H9 (cell line): ENCODE measurements at regions not wholly inside any gene's neighbourhood (a gene's known extent, or its start where the extent isn't known, plus 50 kb on each side); places are given as distances from the start of the nearest gene placed in this dataset.

ENCODE experiments used
- DNase-seq: peaks from one replicate; pipeline ENCODE4 v3.0.0-alpha.2; 2017
- H2AFZ ChIP-seq: one replicate; pipeline ENCODE4 v1.6.1; 2013; ENCODE audit warnings: mild to moderate bottlenecking, low read length, control low read depth, moderate library complexity
- H2AK5ac ChIP-seq: 2 replicates; pipeline ENCODE4 v1.6.1; 2013; ENCODE audit warnings: low read length, control low read depth, mixed read lengths; ENCODE audit not compliant: insufficient read length
- H2BK120ac ChIP-seq: one replicate; pipeline ENCODE4 v1.6.1; 2013; ENCODE audit warnings: low read depth, mild to moderate bottlenecking, low read length, control low read depth, inconsistent platforms; ENCODE audit not compliant: poor library complexity, severe bottlenecking
- H2BK12ac ChIP-seq: 2 replicates; pipeline ENCODE4 v1.6.1; 2013; ENCODE audit warnings: low read length, control low read depth, mixed read lengths, low read depth; ENCODE audit not compliant: insufficient read length
- H2BK15ac ChIP-seq: 2 replicates; pipeline ENCODE4 v1.6.1; 2013; ENCODE audit warnings: low read depth, low read length, control low read depth
- H2BK20ac ChIP-seq: one replicate; pipeline ENCODE4 v1.6.1; 2013; ENCODE audit warnings: low read depth, mild to moderate bottlenecking, low read length, control low read depth, inconsistent platforms; ENCODE audit not compliant: poor library complexity, severe bottlenecking
- H2BK5ac ChIP-seq: 2 replicates; pipeline ENCODE4 v1.6.1; 2013; ENCODE audit warnings: low read length, control low read depth, mixed read lengths; ENCODE audit not compliant: insufficient read length
- H3K14ac ChIP-seq: 2 replicates; pipeline ENCODE4 v1.6.1; 2013; ENCODE audit warnings: low read length, control low read depth; ENCODE audit not compliant: insufficient read depth
- H3K18ac ChIP-seq: 2 replicates; pipeline ENCODE4 v1.6.1; 2013; ENCODE audit warnings: low read depth, mild to moderate bottlenecking, mixed read lengths, low read length, control low read depth; ENCODE audit not compliant: insufficient read length
- H3K23ac ChIP-seq: 2 replicates; pipeline ENCODE4 v1.6.1; 2013; ENCODE audit warnings: low read length, control low read depth, mixed read lengths, low read depth; ENCODE audit not compliant: insufficient read length
- H3K23me2 ChIP-seq: 2 replicates; pipeline ENCODE4 v1.6.1; 2013; ENCODE audit warnings: low read depth, mild to moderate bottlenecking, mixed read lengths, low read length, control low read depth; ENCODE audit not compliant: insufficient read length, poor library complexity, severe bottlenecking
- H3K27ac ChIP-seq: 2 replicates; pipeline ENCODE4 v1.5.1; 2013; ENCODE audit warnings: low read length, control low read depth, mixed read lengths, low read depth; ENCODE audit not compliant: insufficient read length
- H3K27me3 ChIP-seq: 2 replicates; pipeline ENCODE4 v1.6.1; 2013; ENCODE audit warnings: low read length, control low read depth, inconsistent platforms; ENCODE audit not compliant: insufficient read depth
- H3K4ac ChIP-seq: 2 replicates; pipeline ENCODE4 v1.6.1; 2013; ENCODE audit warnings: low read depth, mild to moderate bottlenecking, control low read depth, inconsistent platforms, low read length, moderate library complexity
- H3K4me1 ChIP-seq: 2 replicates; pipeline ENCODE4 v1.6.1; 2013; ENCODE audit warnings: low read length, control low read depth, inconsistent platforms; ENCODE audit not compliant: insufficient read depth
- H3K4me2 ChIP-seq: 2 replicates; pipeline ENCODE4 v1.6.1; 2013; ENCODE audit warnings: low read length, control low read depth, mixed read lengths; ENCODE audit not compliant: insufficient read length, insufficient read depth
- H3K56ac ChIP-seq: 2 replicates; pipeline ENCODE4 v1.6.1; 2013; ENCODE audit warnings: low read depth, mild to moderate bottlenecking, mixed read lengths, low read length, control low read depth; ENCODE audit not compliant: insufficient read length
- H3K79me1 ChIP-seq: 2 replicates; pipeline ENCODE4 v1.6.1; 2013; ENCODE audit warnings: low read depth, mild to moderate bottlenecking, moderate library complexity, low read length, control low read depth, inconsistent platforms; ENCODE audit not compliant: insufficient read depth, poor library complexity, severe bottlenecking
- H3K79me2 ChIP-seq: 2 replicates; pipeline ENCODE4 v1.6.1; 2013; ENCODE audit warnings: low read length, control low read depth, inconsistent platforms; ENCODE audit not compliant: insufficient read depth
- H3K9ac ChIP-seq: 2 replicates; pipeline ENCODE4 v1.6.1; 2013; ENCODE audit warnings: low read length, control low read depth, mixed read lengths; ENCODE audit not compliant: insufficient read length; ENCODE audit errors: extremely low read depth
- H3K9me3 ChIP-seq: one replicate; pipeline ENCODE4 v1.6.1; 2013; ENCODE audit warnings: low read depth, low read length, inconsistent platforms; ENCODE audit not compliant: control insufficient read depth
- H3T11ph ChIP-seq: one replicate; pipeline ENCODE4 v1.6.1; 2013; ENCODE audit warnings: mild to moderate bottlenecking, low read length, control low read depth, inconsistent platforms
- H4K20me1 ChIP-seq: one replicate; pipeline ENCODE4 v1.6.1; 2013; ENCODE audit not compliant: control insufficient read depth, insufficient read length, insufficient read depth
- H4K5ac ChIP-seq: 2 replicates; pipeline ENCODE4 v1.6.1; 2013; ENCODE audit warnings: low read depth, mild to moderate bottlenecking, mixed read lengths, low read length, control low read depth; ENCODE audit not compliant: insufficient read length
- H4K8ac ChIP-seq: replicated peaks from 2 replicates; pipeline ENCODE4 v1.6.1; 2013; ENCODE audit warnings: low read length, control low read depth, mixed read lengths, low read depth; ENCODE audit not compliant: insufficient read length
- H4K91ac ChIP-seq: 2 replicates; pipeline ENCODE4 v1.6.1; 2013; ENCODE audit warnings: low read depth, mild to moderate bottlenecking, moderate library complexity, mixed read lengths, low read length, control low read depth; ENCODE audit not compliant: insufficient read length
- H3K27ac Mint-ChIP-seq, 3 experiments: 2 replicates in 2 of 3; 3 replicates in 1 of 3; pipeline ENCODE4 v1.8.0; 2020 to 2021; ENCODE audit warnings: mixed read lengths in 3 of 3, mild to moderate bottlenecking in 1 of 3, moderate library complexity in 1 of 3
- H3K27me3 Mint-ChIP-seq: 2 replicates; pipeline ENCODE4 v1.8.0; 2021; ENCODE audit warnings: low read depth, mild to moderate bottlenecking, moderate library complexity, mixed read lengths
- H3K36me3 Mint-ChIP-seq, 3 experiments: 2 replicates in 2 of 3; 3 replicates in 1 of 3; pipeline ENCODE4 v1.8.0; 2020 to 2021; ENCODE audit warnings: low read depth in 3 of 3, mixed read lengths in 3 of 3; ENCODE audit not compliant: insufficient read depth in 1 of 3
- H3K4me1 Mint-ChIP-seq, 2 experiments: 2 replicates each; pipeline ENCODE4 v1.8.0; 2020; ENCODE audit warnings: mixed read lengths in 2 of 2
- H3K4me3 Mint-ChIP-seq, 2 experiments: 2 replicates in 1 of 2; 3 replicates in 1 of 2; pipeline ENCODE4 v1.8.0; 2020 to 2021; ENCODE audit warnings: mild to moderate bottlenecking in 2 of 2, mixed read lengths in 2 of 2, moderate library complexity in 1 of 2
- H3K9me3 Mint-ChIP-seq, 2 experiments: 2 replicates in 1 of 2; 3 replicates in 1 of 2; pipeline ENCODE4 v1.8.0; 2020; ENCODE audit warnings: mild to moderate bottlenecking in 2 of 2, mixed read lengths in 2 of 2, moderate library complexity in 1 of 2
- WGBS: extraction: QIAGEN DNeasy Blood & Tissue Kit; methylation state at CpG from one replicate; pipeline ENCODE4 v1.1.7; 2013; ENCODE audit warnings: missing lambda C conversion rate, low lambda C conversion rate, mixed read lengths; ENCODE audit not compliant: insufficient read length; ENCODE audit errors: extremely low coverage; 5-methylcytosine and 5-hydroxymethylcytosine counted together
- TF ChIP-seq, protein P1 (sequence below): fragments of 200-600 bp; sonication (generic); conservative IDR thresholded peaks from 3 replicates; pipeline ENCODE4 v1.8.0; 2021; ENCODE audit warnings: antibody characterized with exemption, mild to moderate bottlenecking

DNA sequence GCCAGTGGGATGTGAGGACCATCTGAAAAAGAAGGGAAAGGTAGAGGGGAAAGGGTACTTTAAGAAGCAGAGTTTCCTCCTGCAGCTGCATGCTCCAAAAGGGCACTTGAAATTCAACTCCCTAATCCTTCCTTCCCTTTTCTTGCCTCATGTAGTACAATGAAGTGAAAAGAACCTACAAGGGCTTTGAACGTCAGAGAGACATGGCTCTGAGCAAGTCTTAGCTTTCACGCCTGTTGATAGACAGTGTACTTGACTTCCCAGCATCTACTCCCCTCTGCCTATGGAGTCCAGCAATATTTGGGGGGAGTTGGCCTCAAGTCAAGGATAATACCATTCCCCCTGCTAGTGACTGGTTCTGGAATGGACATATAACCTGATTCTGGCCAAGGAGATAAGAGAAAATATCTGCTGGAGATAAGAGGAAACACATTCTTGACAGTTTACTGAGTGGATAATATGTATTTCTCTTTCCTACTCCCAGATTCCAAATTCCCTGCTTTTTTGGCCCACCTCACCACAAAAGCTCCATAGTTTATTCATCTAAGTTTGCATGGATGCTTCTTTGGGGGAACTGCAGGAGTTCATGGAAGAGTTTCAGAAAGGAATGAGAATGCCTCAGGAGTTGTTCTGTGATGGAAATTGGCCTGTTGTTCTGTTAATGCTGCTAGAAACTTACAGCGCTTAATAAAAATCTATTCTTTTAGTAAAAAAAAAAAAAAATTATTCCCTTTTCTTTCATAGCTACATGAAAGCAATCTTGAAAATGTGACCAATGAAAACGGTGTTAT is 193.0 kb upstream of the TPM1 start:
- Histone ChIP-seq H4K91ac (no peak overlapping the region), H2BK20ac (no peak overlapping the region), H3K4me1 (peaks cover 32% of the 10 kb centered on the region), H3K79me2 (no peaks in the 10 kb centered on the region), H2BK12ac (peak overlapping the region; percentile 79), H3K9ac (peak overlapping the region; percentile 6), H3K27me3 (no peaks in the 10 kb centered on the region), H4K8ac (no peak overlapping the region), H2BK120ac (no peak overlapping the region), H3K56ac (no peak overlapping the region), H3T11ph (no peak overlapping the region), H2AFZ (no peak overlapping the region), H3K9me3 (no peaks in the 10 kb centered on the region), H3K23me2 (no peaks in the 10 kb centered on the region), H3K4ac (no peak overlapping the region), H3K27ac (peak overlapping the region; percentile 95), H2AK5ac (peak overlapping the region; percentile 5), H3K4me2 (peak overlapping the region; percentile 37), H3K14ac (no peak overlapping the region), H3K23ac (no peak overlapping the region), H4K20me1 (no peaks in the 10 kb centered on the region), H2BK15ac (no peak overlapping the region), H3K79me1 (no peaks in the 10 kb centered on the region), H4K5ac (peak overlapping the region; percentile 39), H3K18ac (peak overlapping the region; percentile 56), H2BK5ac (peak overlapping the region; percentile 5)
- TF ChIP-seq, protein P1, sequence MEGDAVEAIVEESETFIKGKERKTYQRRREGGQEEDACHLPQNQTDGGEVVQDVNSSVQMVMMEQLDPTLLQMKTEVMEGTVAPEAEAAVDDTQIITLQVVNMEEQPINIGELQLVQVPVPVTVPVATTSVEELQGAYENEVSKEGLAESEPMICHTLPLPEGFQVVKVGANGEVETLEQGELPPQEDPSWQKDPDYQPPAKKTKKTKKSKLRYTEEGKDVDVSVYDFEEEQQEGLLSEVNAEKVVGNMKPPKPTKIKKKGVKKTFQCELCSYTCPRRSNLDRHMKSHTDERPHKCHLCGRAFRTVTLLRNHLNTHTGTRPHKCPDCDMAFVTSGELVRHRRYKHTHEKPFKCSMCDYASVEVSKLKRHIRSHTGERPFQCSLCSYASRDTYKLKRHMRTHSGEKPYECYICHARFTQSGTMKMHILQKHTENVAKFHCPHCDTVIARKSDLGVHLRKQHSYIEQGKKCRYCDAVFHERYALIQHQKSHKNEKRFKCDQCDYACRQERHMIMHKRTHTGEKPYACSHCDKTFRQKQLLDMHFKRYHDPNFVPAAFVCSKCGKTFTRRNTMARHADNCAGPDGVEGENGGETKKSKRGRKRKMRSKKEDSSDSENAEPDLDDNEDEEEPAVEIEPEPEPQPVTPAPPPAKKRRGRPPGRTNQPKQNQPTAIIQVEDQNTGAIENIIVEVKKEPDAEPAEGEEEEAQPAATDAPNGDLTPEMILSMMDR, result no peak
- no peak for DNase-seq
- H3K9me3 Mint-ChIP-seq, result no peaks in the 10 kb centered on the region
- peak overlapping the region; percentile 97 to 99 (median 99) for H3K27ac Mint-ChIP-seq
- H3K4me3 Mint-ChIP-seq, result peak overlapping the region; percentile 14 to 66; a peak in 4 of 5 replicates
- WGBS, result no CpG with 5 or more reads among the region's 4 CpGs
- H3K4me1 Mint-ChIP-seq, result peaks cover 80 to 83% of the 10 kb centered on the region in 2 experiments
- H3K36me3 Mint-ChIP-seq, result 0 out of 7 replicates have a peak, but pooled peaks cover 0 to 2% (median 0%) of the 10 kb centered on the region in 3 experiments
- no peaks in the 10 kb centered on the region for H3K27me3 Mint-ChIP-seq
